SK-N-MC (cell line): ENCODE measurements at regions not wholly inside any gene's neighbourhood (a gene's known extent, or its start where the extent isn't known, plus 50 kb on each side); places are given as distances from the start of the nearest gene placed in this dataset.

ENCODE experiments used
- EZH2 ChIP-seq: fragments of 200-600 bp; sonication (generic); IDR thresholded peaks from one replicate; pipeline ENCODE4 v1.6.1; 2017; ENCODE audit warnings: antibody characterized with exemption
- POLR2AphosphoS5 ChIP-seq: IDR thresholded peaks from 2 replicates; pipeline ENCODE4 v1.6.1; 2012; ENCODE audit warnings: mild to moderate bottlenecking, low read depth, low read length, borderline replicate concordance

DNA sequence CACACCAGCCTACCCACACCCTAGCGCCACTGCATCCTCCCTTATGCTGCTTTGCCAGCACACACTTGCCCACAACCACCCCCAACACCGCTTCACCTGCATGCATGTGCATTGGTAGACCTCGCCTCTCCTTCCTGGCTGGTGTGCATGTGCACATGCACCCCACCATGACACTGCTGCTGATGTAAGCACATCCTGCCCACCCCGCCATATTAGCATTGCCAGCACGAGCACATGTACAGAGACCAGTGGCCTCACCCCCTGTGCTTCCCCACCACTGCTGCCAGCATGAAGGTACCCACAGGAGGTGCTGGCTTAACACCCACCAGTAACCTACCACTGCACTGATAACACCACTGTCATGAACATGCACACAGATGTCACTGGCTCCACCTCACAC lies 218.2 kb downstream of the SLCO4C1 start:
- no peak for TF ChIP-seq POLR2AphosphoS5
- TF ChIP-seq EZH2, result no peak
